HG03469 (cell line): ENCODE measurements at regions not wholly inside any gene's neighbourhood (a gene's known extent, or its start where the extent isn't known, plus 50 kb on each side); places are given as distances from the start of the nearest gene placed in this dataset.
"Not testable (repeated sequence)": the region's sequence is repeated elsewhere in the genome, so short reads cannot be mapped to it uniquely, and the experiment has no call there.

ENCODE experiments used
- ATAC-seq: cut with Tn5 transposase; IDR thresholded peaks from one replicate; pipeline ENCODE4 v1.9.1; 2021; ENCODE audit warnings: mild to moderate bottlenecking, moderate library complexity, moderate number of reproducible peaks; ENCODE audit not compliant: unreplicated experiment

GRCh38 chr4:187464573-187464972 lies 531.0 kb upstream of the ZFP42 start:
- ATAC-seq: no peak

DNA sequence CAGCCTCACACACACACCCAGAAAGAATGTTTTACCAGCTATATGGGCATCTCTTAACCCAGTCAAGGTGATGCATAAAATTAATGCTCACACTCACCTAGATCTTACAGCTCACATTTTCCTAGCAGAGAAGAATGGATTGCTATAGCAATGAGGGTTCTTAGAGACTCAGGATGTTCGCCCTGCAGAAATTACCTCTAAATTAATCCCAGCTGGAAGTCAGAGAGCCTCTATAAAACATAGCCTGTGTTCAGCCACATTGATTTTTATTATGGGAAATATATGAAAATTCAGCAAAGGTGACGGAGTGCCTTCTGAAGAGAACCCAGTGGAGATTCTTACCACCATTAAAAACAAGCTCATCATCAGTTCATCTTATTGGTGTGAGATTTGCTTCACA lies 528.3 kb upstream of the ZFP42 start:
- no peak for ATAC-seq

- no peak for ATAC-seq
Measured at GRCh38 chr4:187469627-187470026, 525.9 kb upstream of the ZFP42 start.

DNA sequence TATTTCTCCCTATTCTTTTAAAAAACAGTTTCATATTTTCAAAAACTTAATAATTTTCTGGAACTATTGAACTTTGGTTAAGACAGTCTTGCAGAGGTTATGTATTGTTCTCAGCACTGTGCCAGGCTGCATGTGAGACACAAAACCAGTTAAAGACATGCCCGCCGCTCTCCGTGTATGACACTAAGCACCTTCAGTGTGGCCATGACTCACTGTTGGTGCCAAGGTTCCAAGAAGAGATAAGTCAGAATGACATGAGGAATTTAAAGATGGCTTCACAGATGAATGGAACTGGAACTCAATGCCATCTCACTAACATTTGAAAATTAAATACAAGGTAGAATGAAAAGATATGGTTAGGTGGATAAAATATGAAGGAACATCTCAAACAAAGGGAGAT lies 525.5 kb upstream of the ZFP42 start:
- no peak for ATAC-seq

DNA sequence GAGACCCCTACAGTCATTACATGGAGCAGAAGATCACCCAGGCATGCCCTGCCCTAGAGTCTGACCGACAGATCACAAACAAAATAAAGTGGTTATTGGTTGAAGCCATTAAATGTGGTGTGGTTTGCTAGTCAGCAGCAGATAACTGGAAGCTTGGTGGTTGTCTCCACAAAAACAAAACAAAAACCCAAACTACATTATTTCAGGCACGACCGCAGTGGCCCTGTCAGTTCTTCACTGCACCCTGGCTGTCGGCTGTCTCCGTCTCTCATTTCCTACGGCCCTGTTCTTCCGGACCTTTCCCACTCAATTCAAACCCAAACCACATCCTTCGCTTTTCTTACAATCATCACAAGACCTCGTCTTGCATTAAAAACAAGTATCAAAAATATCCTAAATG lies 521.3 kb upstream of the ZFP42 start:
- no peak for ATAC-seq

- ATAC-seq: no peak
Measured at GRCh38 chr4:187475901-187476300, 519.7 kb upstream of the ZFP42 start.

GRCh38 chr4:187477224-187477623 lies 518.3 kb upstream of the ZFP42 start:
- ATAC-seq: no peak

DNA sequence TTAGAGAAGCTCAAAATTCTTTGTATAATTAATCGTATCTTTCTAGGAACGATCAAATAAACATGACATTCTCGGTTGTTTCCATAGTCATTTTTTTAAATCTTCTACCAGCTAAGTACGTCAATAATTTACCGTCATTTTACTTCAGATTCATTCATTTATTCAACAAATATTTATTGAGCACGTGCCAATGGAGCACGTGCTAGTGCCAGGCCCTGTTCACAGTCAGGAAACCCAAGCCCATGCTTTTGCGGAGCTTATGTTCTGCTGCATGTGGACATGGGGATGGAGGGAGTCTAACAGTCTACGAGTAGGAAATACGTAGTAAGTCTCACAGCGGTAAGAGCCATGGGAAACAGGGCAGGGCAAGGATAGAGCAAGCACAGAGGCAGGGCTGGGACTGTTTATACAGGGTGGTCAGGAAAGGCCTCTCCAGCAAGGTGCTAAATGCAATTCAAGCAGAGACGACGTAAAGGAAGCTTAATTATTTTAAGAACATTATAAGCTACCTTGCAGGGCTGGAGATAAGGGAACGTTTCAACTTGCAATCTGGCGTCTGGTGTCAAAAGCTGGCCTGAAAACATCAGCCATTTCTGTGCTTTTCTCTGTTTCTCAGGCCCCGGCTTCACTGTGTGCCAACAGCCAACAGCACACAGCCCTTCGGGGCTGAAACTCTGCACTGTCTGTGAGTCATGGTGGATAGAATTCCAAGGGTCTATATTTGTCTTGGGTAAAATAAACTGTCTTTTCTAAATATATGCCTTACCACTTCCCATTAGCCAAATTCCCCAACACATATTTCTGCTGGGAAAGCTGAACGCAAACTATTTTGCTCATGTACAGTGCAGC lies 517.1 kb upstream of the ZFP42 start:
- no peak for ATAC-seq

DNA sequence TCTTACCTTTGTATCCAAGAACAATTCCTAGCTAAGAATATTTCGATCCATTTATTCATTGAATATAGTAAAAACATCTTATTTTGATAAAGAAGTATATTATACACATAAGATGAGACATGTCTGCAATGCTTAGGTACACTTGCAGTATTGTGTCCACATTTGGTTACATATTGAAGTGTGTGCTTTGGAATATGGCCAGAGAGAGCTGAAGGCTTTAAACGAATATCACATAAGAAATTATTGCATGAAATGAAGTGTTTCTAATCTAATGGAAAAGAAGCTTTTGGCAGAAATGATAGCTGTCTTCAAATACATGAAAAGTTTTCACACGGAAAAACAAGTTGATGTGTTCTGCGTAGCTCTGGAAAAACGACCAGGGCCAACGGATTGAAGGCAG lies 516.1 kb upstream of the ZFP42 start:
- ATAC-seq: no peak

DNA sequence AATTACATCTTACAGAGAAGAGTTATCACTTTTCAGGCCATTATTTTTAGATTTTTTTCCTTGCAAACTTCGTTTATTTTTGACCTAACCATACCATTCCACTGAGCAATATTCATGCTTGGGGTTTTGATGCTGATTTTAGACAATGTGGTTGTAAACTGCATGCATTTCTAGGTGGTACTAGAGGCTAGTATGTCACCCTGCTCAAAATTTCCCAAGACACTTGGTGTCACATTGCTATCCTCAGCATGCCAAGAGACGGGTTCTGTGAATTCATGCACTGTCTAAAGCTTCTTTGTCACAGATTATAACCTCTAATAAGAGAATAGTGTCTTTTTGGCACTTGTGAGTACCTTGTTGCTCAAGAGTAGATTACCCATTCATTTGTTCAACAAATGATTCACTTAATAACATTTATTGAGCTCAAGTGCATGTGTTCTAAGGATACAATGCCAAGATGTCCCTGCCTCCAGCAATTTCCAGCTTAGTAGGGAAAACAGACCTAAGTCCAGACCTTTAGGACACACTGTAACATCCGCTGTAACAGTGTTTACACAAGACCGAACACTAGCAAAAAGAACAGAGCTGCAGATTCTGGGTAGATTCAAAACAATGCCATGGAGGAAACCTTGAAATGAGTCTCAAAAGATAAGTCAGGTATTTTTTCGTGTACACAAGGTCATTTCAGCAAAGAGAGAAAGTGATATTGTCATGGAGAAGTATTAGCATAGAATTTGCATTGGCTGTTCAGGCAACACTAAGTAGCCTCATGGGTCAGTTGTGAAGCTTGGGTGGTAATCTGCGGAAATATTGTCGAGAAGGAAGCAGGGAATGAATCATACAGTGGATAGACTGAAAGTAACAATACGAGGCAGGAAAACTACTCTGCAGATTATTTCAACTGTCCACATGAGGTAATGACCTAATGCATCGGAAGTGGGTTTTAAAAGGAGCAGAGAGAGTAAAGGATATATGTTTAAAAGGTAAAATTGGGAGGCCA lies 515.1 kb upstream of the ZFP42 start:
- ATAC-seq: no peak

GRCh38 chr4:187484186-187484585 lies 511.4 kb upstream of the ZFP42 start:
- ATAC-seq: no peak

GRCh38 chr4:187485676-187486075 lies 509.9 kb upstream of the ZFP42 start:
- no peak for ATAC-seq

DNA sequence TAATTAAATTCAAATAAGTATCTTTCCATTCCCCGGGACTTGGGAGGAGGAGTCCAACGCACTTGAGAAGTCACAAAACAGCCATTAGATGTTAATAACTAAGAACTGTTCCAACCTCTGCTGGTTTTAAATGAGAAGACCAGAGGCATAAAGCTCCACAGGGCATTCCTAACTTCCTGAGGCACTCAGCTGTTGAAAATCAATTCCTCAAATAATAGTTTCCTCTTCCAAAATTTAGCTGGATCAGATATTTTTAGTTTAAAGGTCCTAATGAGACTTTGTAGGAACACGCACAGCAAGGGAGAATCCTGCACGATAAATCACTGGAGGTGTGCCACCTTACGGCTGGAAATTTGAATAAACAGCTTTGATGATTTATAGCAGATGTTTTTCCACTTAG lies 504.3 kb upstream of the ZFP42 start:
- no peak for ATAC-seq

DNA sequence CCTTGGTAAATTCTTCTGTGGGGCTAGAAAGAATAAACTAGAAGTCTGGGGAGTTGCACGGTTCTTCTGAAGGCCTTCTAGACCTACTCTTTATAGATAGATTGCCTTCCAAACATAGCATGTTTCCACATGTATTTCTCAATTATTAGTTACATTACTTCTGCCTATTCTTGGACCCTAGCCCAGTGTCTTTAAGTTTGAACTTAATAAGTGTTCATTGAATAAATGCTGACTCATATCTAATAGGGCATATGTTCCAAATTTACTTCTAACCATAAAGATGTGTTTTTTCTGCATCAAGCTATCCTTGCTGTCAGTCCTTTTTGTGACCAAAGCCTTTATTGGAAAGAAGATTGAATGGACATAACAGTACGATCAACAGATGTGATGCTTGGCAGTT lies 503.6 kb upstream of the ZFP42 start:
- ATAC-seq: no peak

GRCh38 chr4:187493661-187494060 lies 501.9 kb upstream of the ZFP42 start:
- ATAC-seq: no peak

- ATAC-seq: no peak
Measured at GRCh38 chr4:187499956-187500355, 495.6 kb upstream of the ZFP42 start.

DNA sequence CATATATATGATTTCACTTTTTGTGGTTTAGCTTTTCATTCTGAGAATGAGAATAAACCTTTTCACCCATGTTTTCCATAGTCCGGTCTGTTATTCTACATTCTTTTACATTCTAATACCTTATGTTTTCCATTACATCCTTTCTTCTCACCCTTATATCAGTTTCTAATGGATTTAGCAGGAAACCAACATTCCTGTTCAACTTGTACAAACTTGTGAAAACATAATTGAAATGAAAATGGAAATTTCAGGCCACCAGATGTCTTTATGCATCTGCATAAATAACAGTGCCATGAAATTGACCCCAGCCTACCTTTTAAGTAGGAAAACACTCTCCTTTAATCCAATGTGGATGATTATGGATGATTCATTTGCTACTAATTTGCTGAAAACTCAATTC lies 494.8 kb upstream of the ZFP42 start:
- no peak for ATAC-seq

DNA sequence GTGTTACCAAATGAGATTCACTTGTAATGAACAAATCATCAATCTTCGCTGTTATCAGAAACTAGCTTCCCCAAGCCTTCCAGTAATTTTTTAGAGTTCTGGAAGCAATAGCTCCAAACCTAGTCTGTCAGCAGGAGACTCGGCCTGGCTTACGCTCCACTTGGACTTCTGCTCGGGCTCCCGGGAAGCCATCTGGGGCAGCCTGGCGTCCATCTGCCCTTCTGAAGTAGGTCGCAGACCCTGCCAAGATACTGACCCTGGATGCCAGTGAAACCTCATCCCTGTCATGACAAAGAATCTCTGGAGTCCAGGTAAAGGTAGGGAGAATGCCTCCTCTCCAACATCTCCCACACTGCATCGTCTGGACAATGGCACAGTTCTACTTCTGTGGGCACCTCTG lies 493.8 kb upstream of the ZFP42 start:
- ATAC-seq: no peak

DNA sequence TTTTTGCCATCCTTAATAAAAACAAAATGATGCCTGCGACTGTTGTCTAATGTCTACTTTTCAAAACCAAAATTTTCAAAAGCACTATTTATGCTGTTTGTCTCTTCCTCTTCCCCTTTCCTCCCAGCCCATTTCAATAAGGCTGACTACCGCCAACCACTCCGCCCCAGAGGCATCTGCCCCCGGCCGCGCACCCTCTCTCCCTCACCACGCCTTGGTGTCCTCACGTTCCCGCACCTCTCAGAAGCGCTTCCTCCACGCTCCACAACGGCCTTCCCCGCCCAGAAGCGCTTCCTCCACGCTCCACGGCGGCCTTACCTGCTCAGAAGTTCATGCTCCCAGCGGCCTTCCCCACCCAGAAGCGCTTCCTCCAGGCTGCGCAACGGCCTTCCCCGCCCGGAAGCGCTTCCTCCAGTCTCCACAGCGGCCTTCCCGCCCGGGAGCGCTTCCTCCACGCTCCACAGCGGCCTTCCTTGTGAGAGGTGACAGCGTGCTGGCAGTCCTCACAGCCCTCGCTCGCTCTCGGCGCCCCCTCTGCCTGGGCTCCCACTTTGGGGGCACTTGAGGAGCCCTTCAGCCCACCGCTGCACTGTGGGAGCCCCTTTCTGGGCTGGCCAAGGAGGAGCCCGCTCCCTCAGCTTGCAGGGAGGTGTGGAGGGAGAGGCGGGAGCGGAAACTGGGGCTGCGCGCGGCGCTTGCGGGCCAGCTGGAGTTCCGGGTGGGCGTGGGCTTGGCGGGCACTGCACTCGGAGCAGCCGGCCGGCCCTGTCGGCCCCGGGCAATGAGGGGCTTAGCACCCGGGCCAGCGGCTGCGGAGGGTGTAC lies 490.4 kb upstream of the ZFP42 start:
- ATAC-seq: no peak

DNA sequence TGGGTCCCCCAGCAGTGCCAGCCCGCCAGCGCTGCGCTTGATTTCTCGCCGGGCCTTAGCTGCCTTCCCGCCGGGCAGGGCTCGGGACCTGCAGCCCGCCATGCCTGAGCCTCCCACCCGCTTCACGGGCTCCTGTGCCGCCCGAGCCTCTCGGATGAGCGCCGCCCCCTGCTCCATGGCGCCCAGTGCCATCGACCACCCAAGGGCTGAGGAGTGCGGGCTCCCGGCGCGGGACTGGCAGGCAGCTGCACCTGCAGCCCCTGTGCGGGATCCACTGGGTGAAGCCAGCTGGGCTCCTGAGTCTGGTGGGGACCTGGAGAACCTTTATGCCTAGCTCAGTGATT lies 489.8 kb upstream of the ZFP42 start:
- ATAC-seq: not testable (repeated sequence)

DNA sequence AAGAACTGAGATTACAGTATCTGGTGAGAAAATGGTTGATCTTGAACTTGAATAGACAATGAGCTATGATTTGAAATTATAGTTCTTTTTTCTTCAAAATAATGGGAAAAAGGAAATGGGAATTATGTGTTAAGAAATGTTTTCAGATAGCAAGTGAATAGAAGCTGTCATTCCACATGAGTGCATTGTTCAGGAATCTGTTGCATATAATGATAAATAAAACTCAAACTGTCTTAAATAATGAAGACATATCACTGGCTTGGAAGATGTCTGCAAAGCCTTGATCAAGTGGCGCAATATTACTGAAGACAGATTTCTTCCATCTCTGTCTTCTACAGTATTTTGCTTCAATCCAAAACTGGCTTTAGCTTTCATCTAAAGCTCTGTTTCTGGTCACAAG lies 479.3 kb upstream of the ZFP42 start:
- no peak for ATAC-seq
